B cell (primary cell): ENCODE measurements at regions not wholly inside any gene's neighbourhood (a gene's known extent, or its start where the extent isn't known, plus 50 kb on each side); places are given as distances from the start of the nearest gene placed in this dataset.

Experiments
- ATAC-seq: fragments of 200-7000 bp; cut with Tn5 transposase; one replicate; pipeline ENCODE4 v1.10.0; 2021; ENCODE audit warnings: low read depth, mild to moderate bottlenecking, moderate number of reproducible peaks, moderate library complexity
- CTCF ChIA-PET: fragments of 350-600 bp; sonication (Branson Sonifier 250); formaldehyde crosslinking; loops from one replicate; lab custom pipeline; 2021; ENCODE audit warnings: antibody characterized with exemption, inconsistent platforms; lab: Charles Lee
- POLR2A ChIA-PET: fragments of 350-600 bp; sonication (Branson Sonifier 250); formaldehyde crosslinking; loops from one replicate; lab custom pipeline; 2021; ENCODE audit warnings: antibody characterized with exemption; lab: Charles Lee
- DNase-seq: peaks from one replicate; pipeline ENCODE4 v3.0.0; 2013
- H2AFZ ChIP-seq: 2 replicates; pipeline ENCODE4 v1.6.1; 2012; ENCODE audit warnings: mild to moderate bottlenecking, low read depth, low read length; ENCODE audit not compliant: insufficient read depth, poor library complexity, severe bottlenecking
- H3K27ac ChIP-seq, 2 donors: 1 replicate in 1 of 2; 2 replicates in 1 of 2; pipeline ENCODE4 v1.5.1; 2012 to 2013; ENCODE audit warnings: low read length in 2 of 2, mild to moderate bottlenecking in 2 of 2, moderate library complexity in 1 of 2
- H3K27me3 ChIP-seq, 4 experiments: fragments of 200-600 bp in 1 of 4; sonication (generic) in 1 of 4; replicated peaks in 1 of 4; 1 replicate in 2 of 4; 2 replicates in 2 of 4; pipeline versions ENCODE4 v1.6.1 to v1.7.0; 2013 to 2016; ENCODE audit warnings: low read length in 3 of 4, mild to moderate bottlenecking in 2 of 4, mixed read lengths in 1 of 4, moderate library complexity in 1 of 4; ENCODE audit not compliant: insufficient read depth in 4 of 4, control insufficient read depth in 3 of 4; ENCODE audit errors: control extremely low read depth in 1 of 4
- H3K36me3 ChIP-seq, 2 experiments: replicated peaks in 1 of 2; 1 replicate in 1 of 2; 2 replicates in 1 of 2; pipeline versions ENCODE4 v1.6.1 to v1.7.1; 2013; ENCODE audit warnings: low read length in 1 of 2; ENCODE audit not compliant: insufficient read depth in 2 of 2, control insufficient read depth in 1 of 2; ENCODE audit errors: control extremely low read depth in 1 of 2, extremely low read depth in 1 of 2
- H3K4me1 ChIP-seq, 2 donors: fragments of 200-600 bp in 1 of 2; sonication (generic) in 1 of 2; 1 replicate in 1 of 2; 2 replicates in 1 of 2; pipeline versions ENCODE4 v1.5.1 to v1.6.1; 2013 to 2017; ENCODE audit warnings: low read length in 2 of 2; ENCODE audit not compliant: control insufficient read depth in 2 of 2, insufficient read depth in 2 of 2
- H3K4me2 ChIP-seq: replicated peaks from 2 replicates; pipeline ENCODE3; 2012; ENCODE audit warnings: mild to moderate bottlenecking, low read depth, low read length; ENCODE audit not compliant: poor library complexity, severe bottlenecking
- H3K4me3 ChIP-seq, 5 experiments: fragments of 200-600 bp in 1 of 5; sonication (generic) in 1 of 5; 1 replicate in 3 of 5; 2 replicates in 2 of 5; pipeline versions ENCODE4 v1.5.1 to v1.7.0; 2011 to 2016; ENCODE audit warnings: low read length in 4 of 5, mild to moderate bottlenecking in 4 of 5, low read depth in 2 of 5, control low read depth in 1 of 5, moderate library complexity in 1 of 5; ENCODE audit not compliant: insufficient read depth in 1 of 5; ENCODE audit errors: control extremely low read depth in 1 of 5, extremely low read depth in 1 of 5
- H3K79me2 ChIP-seq: fragments of 200-600 bp; sonication (generic); one replicate; pipeline ENCODE4 v1.6.0; 2016; ENCODE audit warnings: low read length; ENCODE audit not compliant: control insufficient read depth, insufficient read depth
- H3K9ac ChIP-seq: fragments of 200-600 bp; sonication (generic); 2 replicates; pipeline ENCODE4 v1.6.1; 2017; ENCODE audit warnings: mild to moderate bottlenecking, low read length, moderate library complexity
- H3K9me3 ChIP-seq, 3 donors: one replicate each; pipeline versions ENCODE4 v1.6.1 to v1.7.1; 2013; ENCODE audit warnings: low read length in 2 of 3; ENCODE audit not compliant: control insufficient read depth in 2 of 3, insufficient read depth in 1 of 3; ENCODE audit errors: control extremely low read depth in 1 of 3
- H4K20me1 ChIP-seq: 2 replicates; pipeline ENCODE4 v1.6.0; 2012; ENCODE audit warnings: mild to moderate bottlenecking, low read length; ENCODE audit not compliant: insufficient read depth, control insufficient read depth, poor library complexity, severe bottlenecking
- H3K27ac Mint-ChIP-seq: one replicate; pipeline ENCODE4 v1.8.0; 2021; ENCODE audit warnings: mixed read lengths
- H3K27me3 Mint-ChIP-seq: one replicate; pipeline ENCODE4 v1.8.0; 2021; ENCODE audit warnings: mixed read lengths
- H3K4me1 Mint-ChIP-seq: one replicate; pipeline ENCODE4 v1.8.0; 2021; ENCODE audit warnings: mixed read lengths
- H3K4me3 Mint-ChIP-seq: one replicate; pipeline ENCODE4 v1.8.0; 2021; ENCODE audit warnings: mixed read lengths
- H3K9me3 Mint-ChIP-seq: one replicate; pipeline ENCODE4 v1.8.0; 2022; ENCODE audit warnings: mixed read lengths; ENCODE audit not compliant: insufficient read depth
- EZH2 ChIP-seq: IDR thresholded peaks from 2 replicates; pipeline ENCODE4 v1.6.1; 2012; ENCODE audit warnings: borderline replicate concordance, low read depth, mild to moderate bottlenecking, moderate library complexity, low read length; ENCODE audit not compliant: insufficient read depth, poor library complexity, severe bottlenecking
- WGBS: methylation state at CpG from one replicate; pipeline ENCODE4 v1.1.5; 2013; ENCODE audit warnings: missing lambda C conversion rate; ENCODE audit not compliant: insufficient coverage; 5-methylcytosine and 5-hydroxymethylcytosine counted together
- intact Hi-C: fragments of 100-400 bp; cut with micrococcal nuclease; formaldehyde crosslinking; loops from one replicate; pipeline ENCODE4 v1.10.0; 2022
- TF ChIP-seq, protein P1 (sequence below): fragments of 200-600 bp; IDR thresholded peaks from one replicate; pipeline ENCODE4 v1.8.0; 2022; ENCODE audit warnings: antibody characterized with exemption, mild to moderate bottlenecking

DNA sequence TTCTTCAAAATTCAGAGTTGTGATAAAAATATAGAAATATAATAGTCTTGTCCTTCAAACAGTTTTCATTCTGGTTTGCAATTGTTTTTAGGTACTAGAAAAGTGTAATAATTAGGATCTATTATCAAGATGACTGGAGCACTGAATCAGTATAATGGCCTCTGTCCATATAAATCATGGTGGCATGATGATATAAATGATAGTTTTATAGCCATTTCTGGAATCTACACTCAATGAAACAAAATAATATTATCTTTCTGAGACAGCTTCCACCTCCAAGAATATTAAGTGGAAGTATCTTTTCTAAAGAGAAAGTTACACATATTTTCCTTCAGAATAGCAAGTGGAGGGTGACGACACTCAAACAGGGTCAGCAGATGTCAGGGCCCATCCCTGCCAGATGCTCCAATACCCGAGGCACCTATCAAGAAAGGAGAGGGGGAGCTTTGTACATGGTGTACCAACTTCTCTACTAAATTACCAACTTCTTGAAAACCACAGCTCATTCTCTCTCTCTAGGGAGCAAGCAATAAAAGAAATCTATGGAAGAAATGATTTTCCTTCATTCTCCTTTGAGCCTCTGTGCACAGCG lies 882.7 kb upstream of the CHAC2 start:
- no peaks in the 10 kb centered on the region for H3K9me3 Mint-ChIP-seq
- Histone ChIP-seq H3K4me1 (no peaks in the 10 kb centered on the region), H3K9ac (no peak overlapping the region), H3K79me2 (no peaks in the 10 kb centered on the region), H3K9me3 (no peaks in the 10 kb centered on the region), H3K4me2 (no peak overlapping the region), H3K4me3 (no peak overlapping the region), H3K27me3 (no peaks in the 10 kb centered on the region), H2AFZ (no peak overlapping the region), H3K36me3 (no peaks in the 10 kb centered on the region), H3K27ac (no peak overlapping the region), H4K20me1 (no peaks in the 10 kb centered on the region)
- TF ChIP-seq, protein P1, sequence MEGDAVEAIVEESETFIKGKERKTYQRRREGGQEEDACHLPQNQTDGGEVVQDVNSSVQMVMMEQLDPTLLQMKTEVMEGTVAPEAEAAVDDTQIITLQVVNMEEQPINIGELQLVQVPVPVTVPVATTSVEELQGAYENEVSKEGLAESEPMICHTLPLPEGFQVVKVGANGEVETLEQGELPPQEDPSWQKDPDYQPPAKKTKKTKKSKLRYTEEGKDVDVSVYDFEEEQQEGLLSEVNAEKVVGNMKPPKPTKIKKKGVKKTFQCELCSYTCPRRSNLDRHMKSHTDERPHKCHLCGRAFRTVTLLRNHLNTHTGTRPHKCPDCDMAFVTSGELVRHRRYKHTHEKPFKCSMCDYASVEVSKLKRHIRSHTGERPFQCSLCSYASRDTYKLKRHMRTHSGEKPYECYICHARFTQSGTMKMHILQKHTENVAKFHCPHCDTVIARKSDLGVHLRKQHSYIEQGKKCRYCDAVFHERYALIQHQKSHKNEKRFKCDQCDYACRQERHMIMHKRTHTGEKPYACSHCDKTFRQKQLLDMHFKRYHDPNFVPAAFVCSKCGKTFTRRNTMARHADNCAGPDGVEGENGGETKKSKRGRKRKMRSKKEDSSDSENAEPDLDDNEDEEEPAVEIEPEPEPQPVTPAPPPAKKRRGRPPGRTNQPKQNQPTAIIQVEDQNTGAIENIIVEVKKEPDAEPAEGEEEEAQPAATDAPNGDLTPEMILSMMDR: no peak
- no peak for TF ChIP-seq EZH2
- H3K4me3 Mint-ChIP-seq: no peak overlapping the region
- no peak for DNase-seq
- H3K27ac Mint-ChIP-seq: no peak overlapping the region
- no peaks in the 10 kb centered on the region for H3K27me3 Mint-ChIP-seq
- no peaks in the 10 kb centered on the region for H3K4me1 Mint-ChIP-seq
- intact Hi-C loops: no loop called here
- no CpG with 5 or more reads among the region's 3 CpGs for WGBS
- POLR2A ChIA-PET: no interaction called here
- ATAC-seq: no peak
- CTCF ChIA-PET: no interaction called here

DNA sequence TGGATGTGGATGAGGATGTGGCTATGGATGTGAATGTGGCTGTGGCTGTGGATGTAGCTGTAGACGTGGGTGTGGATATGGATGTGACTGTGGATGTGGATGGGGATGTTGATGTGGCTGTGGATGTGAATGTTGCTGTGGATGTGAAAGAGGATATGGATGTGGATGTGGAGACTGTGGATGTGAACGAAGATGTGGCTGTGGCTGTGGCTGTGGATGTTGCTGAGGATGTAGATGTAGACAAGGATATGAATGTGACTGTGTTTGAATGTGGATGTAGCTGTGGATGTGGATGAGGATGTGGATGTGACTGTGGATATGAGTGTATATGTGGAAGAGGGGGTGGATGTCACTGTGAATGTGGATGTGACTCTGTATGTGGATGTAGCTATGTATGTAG lies 884.6 kb upstream of the CHAC2 start:
- H3K9me3 Mint-ChIP-seq: no peaks in the 10 kb centered on the region
- H3K79me2 ChIP-seq: no peaks in the 10 kb centered on the region
- H3K27ac ChIP-seq: no peak overlapping the region
- no peaks in the 10 kb centered on the region for H3K36me3 ChIP-seq
- CTCF ChIA-PET: no interaction called here
- TF ChIP-seq, protein P1: no peak
- TF ChIP-seq EZH2: no peak
- no peaks in the 10 kb centered on the region for H3K27me3 ChIP-seq
- ATAC-seq (no peak), DNase-seq (no peak)
- WGBS: 71% methylated on average over 2 of the region's 2 CpGs
- POLR2A ChIA-PET: no interaction called here
- H3K27ac Mint-ChIP-seq: no peak overlapping the region
- no peaks in the 10 kb centered on the region for H3K9me3 ChIP-seq
- H3K27me3 Mint-ChIP-seq: no peaks in the 10 kb centered on the region
- H3K9ac ChIP-seq: no peak overlapping the region
- H3K4me3 Mint-ChIP-seq: no peak overlapping the region
- no peak overlapping the region for H3K4me2 ChIP-seq
- intact Hi-C loops: no loop called here
- H4K20me1 ChIP-seq: no peaks in the 10 kb centered on the region
- H2AFZ ChIP-seq: no peak overlapping the region
- no peaks in the 10 kb centered on the region for H3K4me1 Mint-ChIP-seq
- no peaks in the 10 kb centered on the region for H3K4me1 ChIP-seq
- H3K4me3 ChIP-seq: no peak overlapping the region
